ENCODE measurements at regions not wholly inside any gene's neighbourhood (a gene's known extent, or its start where the extent isn't known, plus 50 kb on each side); places are given as distances from the start of the nearest gene placed in this dataset.
"Not testable (repeated sequence)": the region's sequence is repeated elsewhere in the genome, so short reads cannot be mapped to it uniquely, and the experiment has no call there.

DNA sequence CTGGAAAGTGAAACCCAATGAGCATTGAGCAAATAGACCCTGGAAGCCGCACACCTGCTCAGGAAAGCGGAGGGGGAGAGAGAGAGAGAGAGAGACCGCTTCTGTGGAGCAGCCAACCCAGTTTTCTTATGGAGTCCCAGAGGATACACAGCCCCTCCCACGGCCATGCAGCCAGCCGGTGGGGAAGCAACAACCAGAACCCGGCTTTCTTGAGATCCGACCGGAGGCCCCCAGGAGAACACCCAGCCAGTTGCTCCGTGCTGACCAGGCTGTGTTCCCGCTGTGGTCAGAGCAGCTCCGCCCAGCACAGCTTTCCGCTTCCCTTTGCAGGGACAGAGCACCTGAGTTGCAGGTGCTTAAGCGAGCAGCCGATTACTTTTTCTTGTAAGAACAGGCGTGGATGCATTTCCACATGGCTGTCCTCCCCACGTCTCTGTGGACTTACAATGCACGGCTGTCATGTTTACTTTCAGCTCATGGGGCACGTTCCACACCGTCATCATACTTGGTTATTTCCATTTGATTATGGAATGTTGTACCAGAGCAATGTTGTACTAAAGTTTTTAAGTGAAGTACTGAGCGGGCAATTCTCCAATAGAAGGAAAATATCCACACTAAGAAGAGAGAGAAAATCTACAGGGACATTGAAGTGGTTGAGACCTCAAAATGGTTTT lies 381.9 kb downstream of the THBS2 start:
- no peak for DNase-seq

DNA sequence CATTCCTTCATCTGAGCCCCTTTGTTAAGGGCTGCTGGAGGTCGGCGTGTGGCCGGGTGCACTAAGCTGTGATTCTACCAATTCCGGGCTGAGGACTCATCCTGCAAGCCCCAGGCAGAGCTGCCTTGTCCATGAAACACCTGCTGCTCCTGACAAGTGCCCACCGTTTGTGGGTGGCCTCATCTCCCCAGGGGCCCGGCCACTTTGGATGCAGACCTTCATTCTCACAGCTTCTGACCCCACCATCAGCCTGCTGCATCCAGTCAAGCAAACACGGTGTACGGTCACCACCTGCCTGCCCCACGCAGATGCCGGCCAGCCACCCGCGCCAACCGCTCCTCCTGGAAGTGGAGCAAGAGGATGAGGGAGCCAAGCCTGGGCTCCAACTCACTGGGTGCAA lies 382.7 kb downstream of the THBS2 start:
- no peak for DNase-seq

DNA sequence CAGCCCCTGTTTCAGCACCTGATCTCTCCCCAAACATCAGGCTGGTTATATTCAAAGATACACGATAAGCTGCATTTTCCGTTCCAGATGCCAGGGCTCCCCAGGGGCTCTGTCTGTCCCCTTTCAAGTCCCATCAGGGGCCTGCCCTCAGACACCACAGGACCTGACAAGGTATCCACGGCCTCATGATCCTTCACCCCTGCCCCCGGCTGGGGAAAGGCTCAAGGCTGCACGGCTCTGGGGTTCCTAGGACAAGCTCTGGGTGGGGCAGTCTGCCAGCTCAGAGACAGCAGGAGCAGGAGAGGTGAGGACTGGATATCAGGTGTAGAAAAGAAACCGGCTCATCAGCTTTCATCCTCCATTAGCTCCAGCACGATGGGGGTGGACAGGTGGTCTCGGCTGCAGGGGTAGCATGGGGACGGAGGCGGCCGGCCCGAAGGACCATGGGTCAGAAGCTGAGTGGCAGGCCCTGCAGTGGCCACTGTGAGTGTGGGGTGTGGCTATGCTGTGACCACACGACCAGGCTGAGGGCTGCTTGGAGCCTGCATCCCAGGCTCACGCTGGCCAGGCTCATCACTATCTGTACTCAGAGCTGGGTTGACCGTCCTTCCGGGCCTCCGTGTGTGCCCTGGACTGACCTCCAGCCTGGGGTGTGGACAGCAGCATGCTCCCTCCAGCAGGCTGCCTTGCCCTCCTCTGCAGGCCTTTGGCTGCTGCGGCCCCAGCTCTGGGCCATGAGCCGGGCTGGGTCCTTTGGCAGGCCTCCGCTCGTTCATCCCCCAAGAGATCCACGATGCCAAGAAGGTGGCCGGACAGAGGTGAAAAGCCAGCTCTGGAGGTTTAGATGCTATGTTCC lies 386.2 kb downstream of the THBS2 start:
- DNase-seq = no peak

DNA sequence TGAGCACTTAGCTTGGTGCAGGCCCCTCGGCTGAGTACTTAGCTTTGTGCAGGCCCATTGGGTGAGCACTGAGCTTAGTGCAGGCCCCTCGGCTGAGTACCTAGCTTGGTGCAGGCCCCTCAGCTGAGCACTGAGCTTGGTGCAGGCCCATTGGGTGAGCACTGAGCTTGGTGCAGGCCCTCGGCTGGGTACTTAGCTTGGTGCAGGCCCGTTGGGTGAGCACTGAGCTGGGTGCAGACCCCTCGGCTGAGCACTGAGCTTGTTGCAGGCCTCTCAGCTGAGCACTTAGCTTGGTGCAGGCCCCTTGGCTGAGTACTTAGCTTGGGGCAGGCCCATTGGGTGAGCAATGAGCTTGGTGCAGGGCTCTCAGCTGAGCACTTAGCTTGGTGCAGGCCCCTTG lies 387.1 kb downstream of the THBS2 start:
- DNase-seq = no peak

DNA sequence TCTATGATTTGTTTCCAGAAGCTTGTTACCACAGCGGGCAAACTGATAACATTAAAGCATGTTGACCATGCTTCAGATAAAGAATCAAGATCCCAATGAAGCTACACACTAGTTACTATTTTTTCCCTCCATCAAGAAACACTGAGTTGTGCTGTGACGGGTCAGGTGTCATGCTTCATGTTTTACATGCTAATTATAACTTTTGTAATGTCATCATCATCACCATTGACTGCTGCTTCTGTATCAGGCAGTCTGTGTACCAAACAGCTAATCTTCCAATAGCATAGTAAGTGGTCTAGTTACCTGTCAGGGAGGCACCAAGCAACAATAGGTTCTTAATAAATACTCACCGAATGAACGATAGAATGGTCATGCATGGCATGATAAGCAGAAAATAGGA lies 388.1 kb downstream of the THBS2 start:
- DNase-seq = no peak

DNA sequence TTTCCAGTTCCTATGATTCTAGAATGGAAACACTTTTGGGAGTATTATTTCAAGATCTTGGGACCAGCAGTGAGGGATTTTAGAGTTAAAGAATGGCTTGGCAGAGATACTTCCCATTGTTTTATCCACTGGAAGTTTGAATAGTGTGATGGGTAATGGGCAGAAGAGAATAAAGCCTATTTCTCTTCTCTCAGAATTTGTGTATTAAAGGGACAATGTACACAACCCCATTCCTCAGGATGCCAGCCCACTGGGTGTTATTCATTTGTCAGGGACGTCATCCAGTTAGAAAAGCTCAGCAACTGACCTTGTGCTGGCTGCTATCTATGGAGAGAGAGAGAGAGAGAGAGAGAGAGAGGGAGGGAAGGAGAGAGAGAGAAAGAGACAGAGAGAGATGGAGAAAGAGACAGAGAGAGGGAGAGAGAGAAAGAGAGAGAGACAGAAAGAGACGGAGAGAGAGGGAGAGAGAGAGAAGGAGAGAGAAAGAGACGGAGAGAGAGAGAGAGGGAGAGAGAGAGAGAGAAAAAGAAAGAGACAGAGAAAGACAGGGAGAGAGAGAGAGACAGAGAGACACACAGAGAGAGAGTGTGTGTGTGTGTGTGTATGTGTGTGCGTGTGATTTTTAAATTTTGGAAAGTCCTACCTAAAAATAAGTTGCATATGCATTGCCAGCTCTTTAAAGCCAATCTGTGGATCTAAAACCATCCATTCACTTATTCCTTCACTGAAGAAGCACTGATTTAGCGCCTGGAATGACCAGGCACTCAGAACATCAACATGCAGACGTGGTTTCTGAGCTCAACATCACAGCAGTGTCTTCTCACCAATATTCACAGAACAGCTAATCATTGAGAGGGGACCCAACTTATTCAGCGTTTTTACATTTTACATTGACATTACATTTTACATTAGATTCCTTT lies 388.8 kb downstream of the THBS2 start:
- DNase-seq = no peak

DNA sequence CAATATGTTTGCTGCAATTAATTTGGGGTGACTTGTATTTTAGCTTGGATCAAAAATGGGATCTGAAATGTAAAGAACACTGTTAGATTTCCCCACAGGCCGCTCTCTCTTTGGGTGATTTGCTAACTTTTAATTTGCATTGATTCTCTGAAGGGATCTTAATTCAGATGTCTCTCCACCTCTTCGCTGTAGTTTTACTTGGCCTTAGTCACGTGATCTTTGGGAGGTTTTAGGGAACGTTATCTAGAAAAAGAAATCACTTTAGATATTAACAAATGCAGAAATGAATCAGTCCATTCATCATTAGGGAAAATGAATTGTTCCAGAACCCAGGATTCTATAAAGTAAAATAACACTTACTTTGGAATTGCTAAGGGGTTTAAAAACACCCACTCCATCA lies 390.2 kb downstream of the THBS2 start:
- DNase-seq = no peak

DNA sequence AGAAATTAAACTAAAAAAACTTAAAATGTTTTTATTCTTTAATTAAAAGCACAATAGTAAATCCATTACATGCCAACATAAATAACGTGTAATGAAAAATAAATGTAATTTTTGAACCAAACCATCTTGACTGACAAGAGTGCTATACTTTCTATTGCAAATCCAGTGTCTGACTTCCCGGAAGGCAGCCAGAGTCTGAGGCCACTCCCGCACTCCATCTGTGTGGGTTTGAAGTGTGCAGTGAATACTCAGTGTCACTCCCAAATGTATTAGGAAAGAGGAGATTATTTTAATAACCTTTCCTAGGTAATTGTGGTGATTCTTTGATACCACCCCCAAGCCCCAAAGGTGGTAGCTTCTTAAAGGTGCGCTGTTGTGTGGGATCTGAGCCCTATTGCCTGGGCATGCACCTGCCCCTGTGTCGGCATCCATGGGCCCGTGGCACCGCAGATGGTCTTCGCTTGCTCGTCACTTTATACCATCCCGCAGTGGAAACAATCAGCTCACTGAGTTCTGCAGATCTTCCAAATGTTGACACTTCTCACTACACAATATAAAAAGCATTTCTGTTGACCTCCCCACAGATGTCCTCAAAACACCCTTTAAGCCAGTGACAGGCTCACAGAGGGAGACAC lies 391.2 kb downstream of the THBS2 start:
- DNase-seq = no peak

DNA sequence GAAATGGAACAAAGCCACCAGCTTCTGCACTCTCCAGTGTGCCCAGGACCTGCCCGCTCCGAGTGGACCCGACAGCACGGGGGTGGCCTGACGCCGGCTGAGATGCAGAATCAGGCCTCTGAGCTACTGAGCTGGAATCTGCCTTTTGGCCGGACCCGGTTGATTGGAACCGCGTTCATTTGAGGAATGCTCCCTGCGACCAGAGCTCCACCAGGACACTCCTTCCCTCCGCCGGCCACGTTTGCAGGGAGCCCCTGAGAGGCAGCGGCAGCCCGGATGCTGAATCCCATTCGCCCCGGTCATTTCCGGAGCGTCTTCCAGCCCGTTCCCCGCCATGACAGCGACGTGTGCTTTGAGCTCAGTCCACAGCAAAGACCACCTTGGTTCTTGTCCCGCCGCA lies 392.7 kb downstream of the THBS2 start:
- DNase-seq = no peak

DNA sequence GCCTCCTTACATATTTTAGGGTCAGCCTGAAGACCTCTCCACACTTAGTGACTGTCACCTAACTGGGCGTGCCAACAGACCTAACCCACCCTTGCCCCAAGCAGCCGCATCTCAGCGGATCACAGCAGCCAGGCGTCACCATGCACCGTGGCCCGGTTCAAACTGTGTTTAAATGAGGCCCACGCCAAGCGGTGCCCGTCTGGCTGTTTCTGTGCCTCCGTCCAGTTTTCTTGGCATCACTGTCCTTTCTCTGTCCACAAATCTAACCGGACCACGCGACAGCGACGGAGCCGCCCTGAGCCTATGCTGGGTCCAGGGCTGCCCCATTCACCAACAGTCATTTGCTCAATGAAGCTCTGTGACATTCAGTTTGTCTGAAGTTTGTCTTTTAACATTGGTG lies 393.3 kb downstream of the THBS2 start:
- no peak for DNase-seq

DNA sequence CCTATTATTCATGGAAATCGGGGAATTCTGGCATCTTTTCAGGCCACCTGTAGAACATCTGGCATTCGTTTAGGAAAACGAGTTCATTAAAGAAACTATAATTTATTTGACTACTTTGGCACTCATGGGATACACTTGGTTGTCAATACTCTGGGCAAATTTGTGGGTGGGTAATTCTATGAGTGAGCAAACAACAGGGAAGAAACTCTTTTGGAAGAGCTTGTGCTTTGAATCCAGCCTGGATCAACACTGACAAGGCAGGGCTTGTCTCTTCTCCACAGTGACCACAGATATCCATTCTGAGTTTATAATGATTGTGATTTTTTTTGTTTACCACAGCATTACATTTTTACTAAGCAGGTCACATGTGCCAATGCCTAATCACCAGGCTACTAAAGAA lies 394.7 kb downstream of the THBS2 start:
- DNase-seq = no peak

DNA sequence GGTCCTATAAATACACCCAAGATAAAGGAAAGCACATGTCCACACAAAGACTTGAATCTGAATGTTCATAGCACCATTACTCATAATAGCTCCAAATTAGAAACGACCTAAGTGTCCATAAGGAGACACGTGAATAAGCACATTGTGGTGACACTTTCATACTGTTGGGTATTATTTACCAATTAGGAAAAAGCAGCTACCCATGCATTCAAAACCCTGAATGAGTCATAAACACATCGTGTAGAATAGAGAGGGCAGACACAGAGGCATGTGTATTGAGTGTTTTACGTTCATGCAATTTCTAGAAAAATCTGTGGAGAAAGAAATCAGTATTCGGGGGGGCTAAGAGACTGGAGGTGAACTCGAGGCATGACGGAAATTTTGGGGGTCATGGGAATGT lies 396.7 kb downstream of the THBS2 start:
- DNase-seq = no peak

DNA sequence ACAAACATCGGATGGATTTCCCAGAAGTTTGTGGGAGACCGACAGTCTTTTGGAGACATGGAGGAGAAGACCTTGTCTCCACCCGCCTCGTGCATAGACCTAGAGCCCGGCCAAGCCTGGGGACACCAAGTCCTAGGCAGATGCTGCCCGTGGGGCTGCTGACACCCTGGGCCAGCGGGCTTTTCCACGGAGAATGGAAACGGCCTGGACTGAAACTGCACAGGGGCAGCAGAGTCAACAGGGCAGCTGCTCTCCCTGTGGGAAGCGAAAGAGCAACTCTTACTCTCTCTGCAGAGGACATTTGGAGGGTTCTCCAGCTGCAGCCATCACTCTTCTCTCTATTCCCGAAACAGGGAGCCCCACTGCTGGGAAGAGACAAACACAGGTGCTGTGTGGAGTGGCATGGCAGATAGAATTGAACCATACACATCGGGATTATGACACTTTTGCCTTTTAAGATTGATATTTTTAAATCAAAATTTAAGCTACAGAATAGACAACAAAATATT lies 401.2 kb downstream of the THBS2 start:
- no peak for DNase-seq

DNA sequence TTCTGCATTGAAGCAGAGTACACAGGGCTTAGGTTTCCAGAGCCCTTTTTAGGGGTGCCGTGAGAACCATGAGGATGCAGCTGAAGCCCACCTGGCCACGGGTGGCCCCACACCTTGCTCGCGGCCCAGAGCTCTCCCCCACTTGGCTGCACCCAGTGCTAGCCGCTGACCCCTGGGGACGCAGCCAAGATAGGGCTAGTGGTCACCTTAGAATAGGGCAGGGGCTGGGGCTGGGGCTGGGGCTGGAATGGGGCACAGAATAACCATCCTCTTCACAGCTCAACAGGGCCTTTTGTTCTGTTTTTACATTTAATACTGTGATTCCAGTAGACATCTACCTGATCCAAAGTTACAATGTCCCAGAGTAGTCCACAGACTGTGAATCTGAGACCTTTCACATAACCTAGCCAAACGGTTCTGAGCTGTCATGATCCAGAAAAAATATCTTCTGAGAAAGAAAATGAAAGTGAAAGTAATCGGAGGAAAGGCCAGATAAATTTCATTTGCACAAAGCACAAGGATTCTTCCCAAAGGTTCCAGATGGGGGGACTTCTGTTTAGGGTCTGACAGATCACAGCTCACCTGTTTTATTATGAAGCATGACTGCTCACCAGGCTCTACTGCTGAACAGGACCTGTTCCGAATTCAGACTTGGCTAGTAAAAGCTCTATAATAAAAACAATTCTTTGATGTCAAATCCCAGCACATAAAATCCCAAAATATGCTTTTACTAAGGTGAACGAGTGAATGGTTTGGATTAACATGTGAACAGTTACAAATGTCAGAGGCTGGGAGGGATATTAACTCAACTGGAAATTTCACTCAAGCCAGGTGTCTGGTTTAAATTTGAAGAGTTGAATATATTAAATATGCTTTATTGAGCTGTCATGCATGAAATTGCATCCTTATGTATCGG lies 401.9 kb downstream of the THBS2 start:
- no peak for DNase-seq

DNA sequence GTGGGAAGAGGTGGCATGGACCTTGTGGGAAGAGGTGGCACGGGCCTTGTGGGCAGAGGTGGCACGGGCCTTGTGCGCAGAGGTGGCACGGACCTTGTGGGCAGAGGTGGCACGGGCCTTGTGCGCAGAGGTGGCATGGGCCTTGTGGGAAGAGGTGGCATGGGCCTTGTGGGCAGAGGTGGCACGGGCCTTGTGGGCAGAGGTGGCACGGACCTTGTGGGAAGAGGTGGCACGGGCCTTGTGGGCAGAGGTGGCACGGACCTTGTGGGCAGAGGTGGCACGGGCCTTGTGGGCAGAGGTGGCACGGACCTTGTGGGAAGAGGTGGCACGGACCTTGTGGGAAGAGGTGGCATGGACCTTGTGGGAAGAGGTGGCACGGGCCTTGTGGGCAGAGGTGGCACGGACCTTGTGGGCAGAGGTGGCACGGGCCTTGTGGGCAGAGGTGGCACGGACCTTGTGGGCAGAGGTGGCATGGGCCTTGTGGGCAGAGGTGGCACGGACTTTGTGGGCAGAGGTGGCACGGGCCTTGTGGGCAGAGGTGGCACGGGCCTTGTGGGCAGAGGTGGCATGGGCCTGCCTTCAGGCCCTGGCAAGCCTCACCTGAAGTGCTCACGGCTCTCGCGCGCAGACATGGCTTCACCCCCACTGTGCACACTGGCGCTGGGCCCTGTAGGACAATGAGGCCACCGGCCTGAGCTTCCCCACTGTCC lies 403.5 kb downstream of the THBS2 start:
- not testable (repeated sequence) for DNase-seq

DNA sequence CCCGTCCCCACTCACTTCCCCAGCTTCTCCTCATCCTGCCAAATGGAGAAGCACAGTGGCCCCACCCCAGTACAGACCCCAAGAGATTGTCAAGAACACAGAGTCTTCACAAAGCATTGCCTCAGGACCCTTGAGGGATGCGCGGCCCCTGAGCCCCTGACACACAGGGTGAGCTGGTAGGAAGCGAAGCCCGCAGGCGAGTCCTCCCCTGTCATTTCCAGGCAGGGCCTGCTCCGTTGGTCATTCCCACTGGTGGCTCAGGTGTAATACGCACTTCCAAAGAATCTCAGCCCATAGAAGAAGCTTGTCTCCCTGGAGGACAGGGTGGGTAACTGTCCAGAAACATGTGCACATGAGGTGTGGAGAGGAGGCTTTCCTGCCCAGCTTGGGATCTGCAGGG lies 404.2 kb downstream of the THBS2 start:
- no peak for DNase-seq

DNA sequence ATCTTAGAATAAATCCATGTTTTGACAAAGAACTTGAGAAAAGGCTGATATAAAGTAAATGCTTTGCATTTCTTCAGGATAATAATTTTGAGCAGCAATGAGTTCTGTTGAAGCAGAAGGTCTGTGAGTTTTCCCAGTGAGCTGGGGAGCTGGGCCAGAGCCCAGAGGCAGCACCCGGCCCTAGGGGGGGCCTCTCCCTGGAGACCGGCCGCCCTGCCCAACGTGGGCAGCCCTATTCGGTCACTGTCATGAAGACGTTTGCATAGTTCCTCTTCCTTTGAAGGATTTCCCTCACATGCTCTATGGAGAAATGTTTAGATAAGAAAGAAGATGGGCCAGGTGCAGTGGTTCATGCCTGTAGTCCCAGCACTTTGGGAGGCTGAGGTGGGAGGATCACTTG lies 404.8 kb downstream of the THBS2 start:
- DNase-seq = no peak

DNA sequence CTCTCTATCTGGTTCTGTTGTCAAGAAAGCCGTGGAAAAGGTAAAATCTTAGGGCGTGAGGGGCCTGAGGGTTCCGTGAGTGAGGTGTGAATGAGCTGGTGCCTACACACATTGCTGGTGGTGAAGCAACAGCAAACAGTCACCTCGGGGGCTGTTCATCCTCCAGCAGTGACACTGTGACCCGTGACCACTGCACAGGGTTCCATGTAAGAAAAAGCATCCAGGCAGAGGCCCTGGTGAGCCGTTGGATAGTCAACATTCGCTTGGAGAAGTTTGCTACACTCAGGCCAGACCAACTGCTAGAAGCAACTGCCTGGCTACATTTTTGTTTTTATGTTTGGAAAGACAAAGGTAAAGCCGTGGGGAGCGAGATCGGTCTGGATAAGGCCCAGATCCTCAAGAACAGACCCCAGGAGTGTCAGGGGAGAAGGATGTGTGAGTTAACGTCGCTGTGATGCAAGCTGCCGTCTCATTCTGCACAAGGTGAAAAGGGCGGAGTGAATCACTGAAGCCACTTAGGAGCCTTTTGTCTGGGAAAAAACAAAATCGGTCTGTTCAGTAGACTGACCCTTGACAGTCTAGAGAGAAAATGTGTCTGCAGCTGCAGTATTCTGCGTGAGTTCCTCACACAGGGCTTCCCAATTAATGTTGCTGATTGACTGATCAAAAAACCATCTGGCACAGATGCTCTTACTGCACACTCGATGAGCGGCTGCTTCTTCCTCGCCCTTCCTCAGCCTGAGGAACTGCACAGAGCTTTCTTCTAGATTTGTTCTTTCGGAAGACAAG lies 404.0 kb downstream of the SMOC2 start:
- DNase-seq = no peak

DNA sequence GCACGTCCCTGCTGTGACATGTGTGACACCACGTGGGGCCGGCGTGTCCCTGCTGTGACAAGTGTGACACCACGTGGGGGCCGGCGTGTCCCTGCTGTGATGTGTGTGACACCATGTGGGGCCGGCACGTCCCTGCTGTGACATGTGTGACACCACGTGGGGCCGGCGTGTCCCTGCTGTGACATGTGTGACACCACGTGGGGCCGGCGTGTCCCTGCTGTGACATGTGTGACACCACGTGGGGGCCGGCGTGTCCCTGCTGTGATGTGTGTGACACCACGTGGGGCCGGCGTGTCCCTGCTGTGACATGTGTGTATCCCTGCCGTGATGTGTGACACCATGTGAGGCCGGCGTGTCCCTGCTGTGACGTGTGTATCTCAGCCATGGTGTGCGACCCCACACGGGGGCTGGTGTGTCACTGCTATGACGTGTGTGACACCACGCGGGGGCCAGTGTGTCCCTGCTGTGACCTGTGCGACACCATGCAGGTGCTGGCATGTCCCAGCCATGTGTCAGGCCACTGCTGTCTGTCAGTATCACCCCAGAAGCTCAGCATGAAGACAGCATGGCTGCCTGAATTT lies 401.7 kb downstream of the SMOC2 start:
- DNase-seq = not testable (repeated sequence)
